HepG2 (cell line): ENCODE measurements at regions not wholly inside any gene's neighbourhood (a gene's known extent, or its start where the extent isn't known, plus 50 kb on each side); places are given as distances from the start of the nearest gene placed in this dataset.

Source experiments
- ATAC-seq: fragments of 200-7000 bp; cut with Tn5 transposase; 3 replicates; pipeline ENCODE4 v1.9.1; 2020; ENCODE audit warnings: mild to moderate bottlenecking, moderate library complexity
- BruUV-seq: library from RNA; stranded (reverse); fragments of 400-500 nt; replicated peaks from 2 replicates; lab custom pipeline; 2021; lab: Mats Ljungman, UMichigan
- CTCF ChIA-PET: fragments of 300-600 bp; formaldehyde crosslinking; extraction: SDS; loops from one replicate; lab custom pipeline; 2021; ENCODE audit warnings: low total read pairs, inconsistent platforms, low intra/inter-chr PET ratio; lab: Yijun Ruan, JAX
- POLR2A ChIA-PET: fragments of 350-600 bp; sonication (Branson Sonifier 250); formaldehyde crosslinking; loops from one replicate; lab custom pipeline; 2020; ENCODE audit warnings: antibody characterized with exemption, inconsistent platforms; lab: Yijun Ruan, JAX
- DNase-seq: peaks from one replicate; pipeline ENCODE4 v3.0.0-alpha.2; 2015; ENCODE audit warnings: low spot score
- FAIRE-seq: peaks from 3 replicates; lab custom pipeline; 2011; peaks lifted over from hg19 to GRCh38; lab: Jason Lieb, UNC
- H2AFZ ChIP-seq: one replicate; pipeline ENCODE4 v1.6.1; 2011; ENCODE audit warnings: low read length, inconsistent platforms
- H3K27ac ChIP-seq: fragments of 300-600 bp; 3 replicates; pipeline ENCODE4 v1.8.0; 2011; ENCODE audit warnings: mixed run types, mild to moderate bottlenecking, mixed read lengths, low read length, inconsistent platforms; ENCODE audit not compliant: insufficient read depth; ENCODE audit errors: extremely low read length
- H3K27me3 ChIP-seq, 2 experiments: fragments of 200-600 bp in 1 of 2; 2 replicates in 1 of 2; 3 replicates in 1 of 2; pipeline versions ENCODE4 v1.6.0 to v1.8.0; 2011; ENCODE audit warnings: low read length in 2 of 2, mild to moderate bottlenecking in 2 of 2, moderate library complexity in 2 of 2, inconsistent platforms in 1 of 2; ENCODE audit not compliant: insufficient read depth in 2 of 2, control insufficient read depth in 1 of 2
- H3K36me3 ChIP-seq, 2 experiments: fragments of 200-600 bp in 1 of 2; replicated peaks in 1 of 2; 2 replicates in 1 of 2; 3 replicates in 1 of 2; pipeline versions ENCODE4 v1.5.1 to v1.8.0; 2011; ENCODE audit warnings: low read length in 2 of 2, inconsistent platforms in 1 of 2; ENCODE audit not compliant: insufficient read depth in 2 of 2, control insufficient read depth in 1 of 2
- H3K4me1 ChIP-seq: 2 replicates; pipeline ENCODE4 v1.5.1; 2012; ENCODE audit warnings: low read length, inconsistent platforms; ENCODE audit not compliant: insufficient read depth
- H3K4me2 ChIP-seq: 2 replicates; pipeline ENCODE4 v1.6.0; 2011; ENCODE audit warnings: low read depth, low read length, inconsistent platforms
- H3K4me3 ChIP-seq, 3 experiments: fragments of 200-600 bp in 1 of 3; sonication (generic), shearing (Covaris generic) in 1 of 3; replicated peaks in 1 of 3; 2 replicates each; pipeline ENCODE4 v1.5.1; 2011 to 2016; ENCODE audit warnings: low read length in 3 of 3, inconsistent platforms in 2 of 3, low read depth in 2 of 3, mild to moderate bottlenecking in 2 of 3, control low read depth in 1 of 3, mixed read lengths in 1 of 3; ENCODE audit not compliant: insufficient read depth in 1 of 3
- H3K79me2 ChIP-seq: one replicate; pipeline ENCODE4 v1.6.1; 2011; ENCODE audit warnings: low read length, inconsistent platforms; ENCODE audit not compliant: insufficient read depth
- H3K9ac ChIP-seq: 2 replicates; pipeline ENCODE4 v1.6.0; 2011; ENCODE audit warnings: mild to moderate bottlenecking, low read depth, low read length, inconsistent platforms; ENCODE audit not compliant: insufficient read depth
- H3K9me3 ChIP-seq: 2 replicates; pipeline ENCODE4 v1.5.1; 2012; ENCODE audit warnings: mild to moderate bottlenecking, low read length
- H4K20me1 ChIP-seq: 2 replicates; pipeline ENCODE4 v1.6.0; 2011; ENCODE audit warnings: inconsistent platforms, mild to moderate bottlenecking, low read length, moderate library complexity; ENCODE audit not compliant: insufficient read depth
- AHDC1 ChIP-seq: sonication (generic); formaldehyde crosslinking; IDR thresholded peaks from 2 replicates; pipeline ENCODE4 v1.5.1; 2020; ENCODE audit warnings: mild to moderate bottlenecking, missing genetic modification reagents, borderline replicate concordance
- E2F2 ChIP-seq: sonication (generic); formaldehyde crosslinking; IDR thresholded peaks from 2 replicates; pipeline ENCODE4 v1.4.0; 2020; ENCODE audit warnings: missing genetic modification reagents, borderline replicate concordance
- HIVEP1 ChIP-seq: sonication (generic); formaldehyde crosslinking; IDR thresholded peaks from 2 replicates; pipeline ENCODE4 v1.4.0; 2020; ENCODE audit warnings: mild to moderate bottlenecking, missing genetic modification reagents
- NFE2L2 ChIP-seq: fragments of 150-350 bp; IDR thresholded peaks from 2 replicates; pipeline ENCODE4 v1.6.1; 2014; ENCODE audit warnings: low read length
- NR1H2 ChIP-seq: sonication (generic); formaldehyde crosslinking; IDR thresholded peaks from 2 replicates; pipeline ENCODE4 v1.8.1; 2022; ENCODE audit warnings: low read depth, missing genetic modification reagents, borderline replicate concordance
- ONECUT2 ChIP-seq: sonication (generic); formaldehyde crosslinking; IDR thresholded peaks from 2 replicates; pipeline ENCODE4 v1.4.0; 2020; ENCODE audit warnings: missing genetic modification reagents
- RAD51 ChIP-seq: fragments of 450-650 bp; IDR thresholded peaks from 2 replicates; pipeline ENCODE4 v1.6.1; 2016; ENCODE audit warnings: borderline replicate concordance
- RARG ChIP-seq: sonication (generic); formaldehyde crosslinking; IDR thresholded peaks from 2 replicates; pipeline ENCODE4 v1.4.0; 2020; ENCODE audit warnings: low read depth, mild to moderate bottlenecking, missing genetic modification reagents
- RBM22 ChIP-seq: fragments of 200-400 bp; formaldehyde crosslinking; optimal IDR thresholded peaks from 2 replicates; pipeline ENCODE3; 2017; ENCODE audit warnings: mild to moderate bottlenecking, low read length, moderate library complexity
- SMAD3 ChIP-seq: sonication (generic); formaldehyde crosslinking; IDR thresholded peaks from 2 replicates; pipeline ENCODE4 v1.4.0; 2020; ENCODE audit warnings: missing genetic modification reagents
- SP5 ChIP-seq: IDR thresholded peaks from 2 replicates; pipeline ENCODE4 v1.6.1; 2016; ENCODE audit warnings: low read depth, borderline replicate concordance
- ZNF121 ChIP-seq: sonication (generic); formaldehyde crosslinking; IDR thresholded peaks from 2 replicates; pipeline ENCODE4 v1.5.0; 2020; ENCODE audit warnings: mild to moderate bottlenecking, missing genetic modification reagents
- ZNF382 ChIP-seq: sonication (generic); formaldehyde crosslinking; IDR thresholded peaks from 2 replicates; pipeline ENCODE4 v1.5.0; 2020; ENCODE audit warnings: missing genetic modification reagents, mild to moderate bottlenecking, borderline replicate concordance
- ZNF501 ChIP-seq: sonication (generic); formaldehyde crosslinking; IDR thresholded peaks from 2 replicates; pipeline ENCODE4 v1.5.1; 2020; ENCODE audit warnings: mild to moderate bottlenecking, moderate library complexity, missing genetic modification reagents
- ZNF740 ChIP-seq: sonication (generic); formaldehyde crosslinking; IDR thresholded peaks from 2 replicates; pipeline ENCODE4 v1.4.0; 2020; ENCODE audit warnings: missing genetic modification reagents
- ZNF777 ChIP-seq: sonication (generic); formaldehyde crosslinking; IDR thresholded peaks from 2 replicates; pipeline ENCODE4 v1.4.0; 2020; ENCODE audit warnings: missing genetic modification reagents
- ZSCAN20 ChIP-seq: sonication (generic); formaldehyde crosslinking; IDR thresholded peaks from 2 replicates; pipeline ENCODE4 v1.4.0; 2020; ENCODE audit warnings: missing genetic modification reagents, mild to moderate bottlenecking, borderline replicate concordance
- WGBS: methylation state at CpG from one replicate; pipeline ENCODE4 v1.1.6; 2017; ENCODE audit warnings: low lambda C conversion rate; 5-methylcytosine and 5-hydroxymethylcytosine counted together
- in situ Hi-C: cut with HindIII; loops from 2 replicates; pipeline ENCODE4 v1.10.0; 2017; ENCODE audit warnings: low pct_unique_long_range_greater_than_20kb; ENCODE audit not compliant: extremely low pct_ligation_motif_present
- intact Hi-C: fragments of 100-400 bp; cut with micrococcal nuclease; formaldehyde crosslinking; loops from one replicate; pipeline ENCODE4 v1.10.0; 2022; ENCODE audit not compliant: unreplicated experiment

- BruUV-seq, result no TSS peak
- no peak overlapping the region for H2AFZ ChIP-seq
- no peak overlapping the region for H3K27ac ChIP-seq
- H3K79me2 ChIP-seq, result no peaks in the 10 kb centered on the region
- no peaks in the 10 kb centered on the region for H4K20me1 ChIP-seq
- no peak overlapping the region for H3K9ac ChIP-seq
- no peaks in the 10 kb centered on the region for H3K36me3 ChIP-seq
- intact Hi-C loops, result no loop called here
- no peak for FAIRE-seq
- peaks cover 6% of the 10 kb centered on the region; the same call in 1 of the 2 replicates for H3K4me1 ChIP-seq
- 53% methylated on average over 4 of the region's 4 CpGs for WGBS
- ATAC-seq, result no peak
- H3K4me2 ChIP-seq, result no peak overlapping the region
- no peaks in the 10 kb centered on the region for H3K9me3 ChIP-seq
- no peak overlapping the region for H3K4me3 ChIP-seq
- POLR2A ChIA-PET, result no interaction called here
- H3K27me3 ChIP-seq, result peaks cover 4 to 26% of the 10 kb centered on the region in 2 experiments; a peak in 3 of 5 replicates
- no peak for DNase-seq
- in situ Hi-C loops, result no loop called here
- CTCF ChIA-PET, result no interaction called here
- TF ChIP-seq E2F2 (CRISPR knock-in tag), result no peak
- no peak for TF ChIP-seq ZNF501
- no peak for TF ChIP-seq ZNF121 (CRISPR knock-in tag)
- no peak for TF ChIP-seq ZSCAN20
- TF ChIP-seq RBM22, result no peak
- no peak for TF ChIP-seq RARG (CRISPR knock-in tag)
- TF ChIP-seq NFE2L2, result no peak
- no peak for TF ChIP-seq AHDC1 (CRISPR knock-in tag)
- TF ChIP-seq SP5 (CRISPR knock-in tag), result no peak
- TF ChIP-seq RAD51, result no peak
- no peak for TF ChIP-seq ZNF740 (CRISPR knock-in tag)
- TF ChIP-seq ZNF382 (CRISPR knock-in tag), result no peak
- no peak for TF ChIP-seq NR1H2 (CRISPR knock-in tag)
- no peak for TF ChIP-seq SMAD3
- no peak for TF ChIP-seq ZNF777
- no peak for TF ChIP-seq ONECUT2 (CRISPR knock-in tag)
- TF ChIP-seq HIVEP1 (CRISPR knock-in tag), result no peak
Observed at GRCh38 chr2:8016688-8017087, 665.2 kb upstream of the ID2 start.
